ENCODE measurements at regions not wholly inside any gene's neighbourhood (a gene's known extent, or its start where the extent isn't known, plus 50 kb on each side); places are given as distances from the start of the nearest gene placed in this dataset.

DNA sequence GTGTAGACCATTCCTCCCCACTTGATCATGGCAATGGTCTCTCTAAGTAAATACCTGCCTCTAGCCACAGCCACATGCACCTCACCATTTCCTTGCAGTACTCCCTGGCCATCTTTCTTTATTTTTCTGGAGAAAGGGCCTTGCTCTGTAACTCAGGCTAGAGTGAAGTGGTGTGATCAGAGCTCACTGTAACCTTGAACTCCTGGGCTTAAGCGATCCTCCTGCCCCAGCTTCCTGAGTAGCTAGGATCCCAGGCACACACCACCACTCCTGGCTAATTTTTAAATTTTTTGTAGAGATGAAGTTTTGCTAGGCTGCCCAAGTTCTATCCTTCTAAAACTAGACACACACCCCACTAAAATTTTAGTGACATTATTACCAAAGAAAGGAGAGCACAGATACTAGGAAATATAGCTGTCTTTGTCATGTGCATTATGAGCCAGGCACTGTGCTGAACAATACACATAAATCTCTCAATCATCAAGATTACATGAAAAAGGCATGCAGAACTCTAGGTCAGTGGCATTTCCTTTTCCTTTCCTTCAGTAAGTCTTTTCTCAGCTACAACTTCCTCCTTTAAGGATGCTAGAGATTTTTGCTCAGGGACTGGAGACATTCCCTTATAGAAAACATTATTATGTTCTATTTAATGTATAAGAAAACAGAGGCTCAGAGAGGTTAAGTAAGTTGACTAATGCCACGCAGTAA lies 95.0 kb upstream of the SERBP1 start (continued):
- TF ChIP-seq EGR1 (IDR thresholded peaks at IDR 0.05; ENCODE audit: borderline replicate concordance, low read depth, low read length) (no peak), ZNF274 (IDR thresholded peaks at IDR 0.05; ENCODE audit: borderline replicate concordance, extremely low read depth, low read length) (no peak)

Data from H1 (cell line).